HCT116 (cell line): ENCODE measurements at regions not wholly inside any gene's neighbourhood (a gene's known extent, or its start where the extent isn't known, plus 50 kb on each side); places are given as distances from the start of the nearest gene placed in this dataset.

Source experiments
- ATF3 ChIP-seq: IDR thresholded peaks from 2 replicates; pipeline ENCODE4 v1.6.1; 2012
- CTCF ChIP-seq, 3 experiments: fragments of 200-600 bp in 1 of 3; sonication (generic) in 1 of 3; IDR thresholded peaks in 2 of 3; conservative IDR thresholded peaks in 1 of 3; 2 replicates each; pipeline ENCODE4 v1.5.1; 2012 to 2017; ENCODE audit warnings: low read depth in 2 of 3, low read length in 2 of 3, antibody characterized with exemption in 1 of 3, borderline replicate concordance in 1 of 3, control low read depth in 1 of 3, mild to moderate bottlenecking in 1 of 3, mixed read lengths in 1 of 3, mixed run types in 1 of 3, moderate library complexity in 1 of 3; ENCODE audit not compliant: insufficient read depth in 1 of 3
- EZH2 ChIP-seq: fragments of 200-600 bp; sonication (generic); IDR thresholded peaks from 2 replicates; pipeline ENCODE4 v1.6.1; 2017; ENCODE audit warnings: antibody characterized with exemption, mixed run types
- JUND ChIP-seq: IDR thresholded peaks from 2 replicates; pipeline ENCODE4 v1.6.1; 2012
- POLR2A ChIP-seq: IDR thresholded peaks from 2 replicates; pipeline ENCODE4 v1.7.0; 2011; ENCODE audit warnings: borderline replicate concordance; ENCODE audit not compliant: insufficient read depth, insufficient read length; ENCODE audit errors: extremely low read depth
- POLR2AphosphoS5 ChIP-seq: IDR thresholded peaks from 2 replicates; pipeline ENCODE4 v1.6.1; 2011; ENCODE audit warnings: mild to moderate bottlenecking, low read depth, low read length, moderate library complexity
- SIN3A ChIP-seq: IDR thresholded peaks from 2 replicates; pipeline ENCODE4 v1.6.1; 2012; ENCODE audit warnings: low read depth

- TF ChIP-seq POLR2A, result no peak
- no peak for TF ChIP-seq EZH2
- no peak for TF ChIP-seq POLR2AphosphoS5
- TF ChIP-seq CTCF (IDR thresholded peaks at IDR 0.05 in 2 of 3, conservative IDR thresholded peaks at IDR 0.05 in 1 of 3; ENCODE audit: borderline replicate concordance in 1 of 3, insufficient read depth in 1 of 3, low read depth in 2 of 3, low read length in 2 of 3), result no peak
- no peak for TF ChIP-seq ATF3
- TF ChIP-seq SIN3A, result no peak
- no peak for TF ChIP-seq JUND
These were observed 439.0 kb upstream of the ASIC2 start for GRCh38 chr17:33732116-33732515.
